Mononuclear cell (primary cell): ENCODE measurements at regions not wholly inside any gene's neighbourhood (a gene's known extent, or its start where the extent isn't known, plus 50 kb on each side); places are given as distances from the start of the nearest gene placed in this dataset.
"Not testable (repeated sequence)": the region's sequence is repeated elsewhere in the genome, so short reads cannot be mapped to it uniquely, and the experiment has no call there.

Experiments used
- H3K27me3 ChIP-seq: 2 replicates; pipeline ENCODE4 v1.6.0; 2011; ENCODE audit warnings: low read length, control low read depth; ENCODE audit not compliant: insufficient read depth
- H3K4me1 ChIP-seq: 2 replicates; pipeline ENCODE4 v1.5.1; 2011; ENCODE audit warnings: mild to moderate bottlenecking, low read length, control low read depth; ENCODE audit not compliant: insufficient read depth
- H3K4me3 ChIP-seq: 2 replicates; pipeline ENCODE4 v1.5.1; 2011; ENCODE audit warnings: mild to moderate bottlenecking, low read length, moderate library complexity
- H3K9me3 ChIP-seq: 2 replicates; pipeline ENCODE4 v1.5.1; 2011; ENCODE audit warnings: low read depth, mild to moderate bottlenecking, control low read depth, low read length

- Histone ChIP-seq H3K9me3 (no peaks in the 10 kb centered on the region), H3K4me1 (no peaks in the 10 kb centered on the region), H3K4me3 (no peak overlapping the region), H3K27me3 (no peaks in the 10 kb centered on the region)
These were observed 107.5 kb upstream of the C14orf180 start for GRCh38 chr14:104472073-104472472.

- Histone ChIP-seq H3K4me3 (no peak overlapping the region), H3K27me3 (no peaks in the 10 kb centered on the region), H3K9me3 (no peaks in the 10 kb centered on the region), H3K4me1 (no peaks in the 10 kb centered on the region)
These were observed 106.9 kb upstream of the C14orf180 start for GRCh38 chr14:104472536-104473243.

- no peaks in the 10 kb centered on the region for H3K9me3 ChIP-seq
- no peaks in the 10 kb centered on the region for H3K4me1 ChIP-seq
- no peak overlapping the region for H3K4me3 ChIP-seq
- no peaks in the 10 kb centered on the region for H3K27me3 ChIP-seq
These were observed 106.4 kb upstream of the C14orf180 start for GRCh38 chr14:104473244-104473565.

GRCh38 chr14:104473649-104474494 is 105.7 kb upstream of the C14orf180 start:
- no peaks in the 10 kb centered on the region for H3K9me3 ChIP-seq
- no peaks in the 10 kb centered on the region for H3K27me3 ChIP-seq
- H3K4me1 ChIP-seq = no peaks in the 10 kb centered on the region
- no peak overlapping the region for H3K4me3 ChIP-seq

GRCh38 chr14:104474495-104475213 is 104.9 kb upstream of the C14orf180 start:
- H3K9me3 ChIP-seq = no peaks in the 10 kb centered on the region
- H3K27me3 ChIP-seq = no peaks in the 10 kb centered on the region
- H3K4me3 ChIP-seq = no peak overlapping the region
- no peaks in the 10 kb centered on the region for H3K4me1 ChIP-seq

- no peak overlapping the region for H3K4me3 ChIP-seq
- H3K27me3 ChIP-seq = no peaks in the 10 kb centered on the region
- no peaks in the 10 kb centered on the region for H3K4me1 ChIP-seq
- no peaks in the 10 kb centered on the region for H3K9me3 ChIP-seq
These were observed 104.3 kb upstream of the C14orf180 start for GRCh38 chr14:104475256-104475655.

- H3K27me3 ChIP-seq = no peaks in the 10 kb centered on the region
These were observed 103.8 kb upstream of the C14orf180 start for GRCh38 chr14:104475802-104476201.

GRCh38 chr14:104476437-104476836 is 103.1 kb upstream of the C14orf180 start:
- Histone ChIP-seq H3K4me3 (no peak overlapping the region), H3K4me1 (no peaks in the 10 kb centered on the region), H3K27me3 (no peaks in the 10 kb centered on the region), H3K9me3 (no peaks in the 10 kb centered on the region)

More at GRCh38 chr14:104475802-104476201, 103.8 kb upstream of the C14orf180 start:
- Histone ChIP-seq H3K4me3 (no peak overlapping the region), H3K4me1 (no peaks in the 10 kb centered on the region), H3K9me3 (no peaks in the 10 kb centered on the region)

GRCh38 chr14:104477117-104477623 is 102.4 kb upstream of the C14orf180 start:
- no peaks in the 10 kb centered on the region for H3K4me1 ChIP-seq
- H3K4me3 ChIP-seq = no peak overlapping the region
- H3K9me3 ChIP-seq = no peaks in the 10 kb centered on the region
- H3K27me3 ChIP-seq = no peaks in the 10 kb centered on the region

GRCh38 chr14:104477666-104478380 is 101.7 kb upstream of the C14orf180 start:
- no peaks in the 10 kb centered on the region for H3K27me3 ChIP-seq
- H3K4me3 ChIP-seq = no peak overlapping the region
- H3K9me3 ChIP-seq = no peaks in the 10 kb centered on the region
- H3K4me1 ChIP-seq = no peaks in the 10 kb centered on the region

- no peaks in the 10 kb centered on the region for H3K9me3 ChIP-seq
- peaks cover 2% of the 10 kb centered on the region for H3K27me3 ChIP-seq
- H3K4me1 ChIP-seq = no peaks in the 10 kb centered on the region
- no peak overlapping the region for H3K4me3 ChIP-seq
These were observed 100.9 kb upstream of the C14orf180 start for GRCh38 chr14:104478656-104479055.

GRCh38 chr14:104479901-104480300 is 99.7 kb upstream of the C14orf180 start:
- no peaks in the 10 kb centered on the region for H3K4me1 ChIP-seq
- no peak overlapping the region for H3K4me3 ChIP-seq
- H3K27me3 ChIP-seq = peaks cover 2% of the 10 kb centered on the region
- no peaks in the 10 kb centered on the region for H3K9me3 ChIP-seq

- no peaks in the 10 kb centered on the region for H3K9me3 ChIP-seq
- H3K4me3 ChIP-seq = no peak overlapping the region
- peaks cover 2% of the 10 kb centered on the region for H3K27me3 ChIP-seq
- no peaks in the 10 kb centered on the region for H3K4me1 ChIP-seq
These were observed 98.2 kb upstream of the C14orf180 start for GRCh38 chr14:104481323-104481722.

GRCh38 chr14:104482017-104482416 is 97.5 kb upstream of the C14orf180 start:
- H3K9me3 ChIP-seq, H3K4me3 ChIP-seq, H3K27me3 ChIP-seq, H3K4me1 ChIP-seq: not testable (repeated sequence)
